ENCODE measurements at regions not wholly inside any gene's neighbourhood (a gene's known extent, or its start where the extent isn't known, plus 50 kb on each side); places are given as distances from the start of the nearest gene placed in this dataset.
"Not testable (repeated sequence)": the region's sequence is repeated elsewhere in the genome, so short reads cannot be mapped to it uniquely, and the experiment has no call there.

- DNase-seq (ENCODE audit: low read depth), result not testable (repeated sequence)
Observed at GRCh38 chr1:761791-762190, 75.3 kb upstream of the OR4F16 start.

- DNase-seq (ENCODE audit: low read depth), result not testable (repeated sequence)
Observed at GRCh38 chr1:771449-771848, 85.0 kb upstream of the OR4F16 start.

- DNase-seq (ENCODE audit: low read depth), result not testable (repeated sequence)
Observed at GRCh38 chr1:777480-778180, 91.2 kb upstream of the OR4F16 start.

- DNase-seq (ENCODE audit: low read depth), result peak; percentile 95
Observed at GRCh38 chr1:778451-779278, 92.2 kb upstream of the OR4F16 start.

- DNase-seq (ENCODE audit: low read depth), result not testable (repeated sequence)
Observed at GRCh38 chr1:779621-780020, 93.2 kb upstream of the OR4F16 start.

GRCh38 chr1:788835-789234 lies 102.4 kb upstream of the OR4F16 start:
- no peak for DNase-seq (ENCODE audit: low read depth)

- DNase-seq (ENCODE audit: low read depth), result not testable (repeated sequence)
Observed at GRCh38 chr1:789606-790005, 103.2 kb upstream of the OR4F16 start.

GRCh38 chr1:790388-790930 lies 104.0 kb upstream of the OR4F16 start:
- not testable (repeated sequence) for DNase-seq (ENCODE audit: low read depth)

- not testable (repeated sequence) for DNase-seq (ENCODE audit: low read depth)
Observed at GRCh38 chr1:794310-794709, 107.9 kb upstream of the OR4F16 start.

GRCh38 chr1:794918-795584 lies 108.6 kb upstream of the OR4F16 start:
- DNase-seq (ENCODE audit: low read depth), result not testable (repeated sequence)

- DNase-seq (ENCODE audit: low read depth), result not testable (repeated sequence)
Observed at GRCh38 chr1:797649-798048, 111.2 kb upstream of the OR4F16 start.

GRCh38 chr1:800397-800796 lies 113.9 kb upstream of the OR4F16 start:
- not testable (repeated sequence) for DNase-seq (ENCODE audit: low read depth)

- not testable (repeated sequence) for DNase-seq (ENCODE audit: low read depth)
Observed at GRCh38 chr1:804378-805115, 118.1 kb upstream of the OR4F16 start.

GRCh38 chr1:805310-805709 lies 118.4 kb upstream of the SAMD11 start:
- DNase-seq (ENCODE audit: low read depth), result not testable (repeated sequence)

GRCh38 chr1:807066-807465 lies 116.7 kb upstream of the SAMD11 start:
- DNase-seq (ENCODE audit: low read depth), result not testable (repeated sequence)

GRCh38 chr1:807699-808390 lies 115.9 kb upstream of the SAMD11 start:
- not testable (repeated sequence) for DNase-seq (ENCODE audit: low read depth)

GRCh38 chr1:810949-811348 lies 112.8 kb upstream of the SAMD11 start:
- DNase-seq (ENCODE audit: low read depth), result not testable (repeated sequence)

GRCh38 chr1:812535-813127 lies 111.1 kb upstream of the SAMD11 start:
- not testable (repeated sequence) for DNase-seq (ENCODE audit: low read depth)

- DNase-seq (ENCODE audit: low read depth), result not testable (repeated sequence)
Observed at GRCh38 chr1:814543-814942, 109.2 kb upstream of the SAMD11 start.

- DNase-seq (ENCODE audit: low read depth), result not testable (repeated sequence)
Observed at GRCh38 chr1:815147-815922, 108.4 kb upstream of the SAMD11 start.
